ENCODE measurements at regions not wholly inside any gene's neighbourhood (a gene's known extent, or its start where the extent isn't known, plus 50 kb on each side); places are given as distances from the start of the nearest gene placed in this dataset.
A peak's percentile ranks its signal among the peaks of the same experiment; 100 is the strongest.
"Not testable (repeated sequence)": the region's sequence is repeated elsewhere in the genome, so short reads cannot be mapped to it uniquely, and the experiment has no call there.

GRCh38 chr12:105483691-105484090, 153.2 kb downstream of the C12orf75 start:
- DNase-seq: no peak

GRCh38 chr12:105485321-105485910, 154.9 kb downstream of the C12orf75 start:
- peak; percentile 84 for DNase-seq

- DNase-seq: peak; percentile 75
Observed at GRCh38 chr12:105485921-105486320, 155.4 kb downstream of the C12orf75 start.

- no peak for DNase-seq
Observed at GRCh38 chr12:105487963-105488362, 157.5 kb downstream of the C12orf75 start.

- DNase-seq: no peak
Observed at GRCh38 chr12:105492591-105493545, 162.4 kb downstream of the C12orf75 start.

GRCh38 chr12:105499205-105499604, 168.7 kb downstream of the C12orf75 start:
- peak; percentile 30 for DNase-seq

GRCh38 chr12:105500676-105501075, 170.2 kb downstream of the C12orf75 start:
- not testable (repeated sequence) for DNase-seq

- no peak for DNase-seq
Observed at GRCh38 chr12:105502426-105502930, 172.0 kb downstream of the C12orf75 start.

GRCh38 chr12:105503619-105504018, 173.1 kb downstream of the C12orf75 start:
- no peak for DNase-seq

GRCh38 chr12:105504286-105504685, 173.8 kb downstream of the C12orf75 start:
- DNase-seq: no peak

GRCh38 chr12:105506678-105507310, 176.3 kb downstream of the C12orf75 start:
- no peak for DNase-seq

- no peak for DNase-seq
Observed at GRCh38 chr12:105507311-105508038, 177.0 kb downstream of the C12orf75 start.

GRCh38 chr12:105508096-105508495, 177.6 kb downstream of the C12orf75 start:
- no peak for DNase-seq

- DNase-seq: no peak
Observed at GRCh38 chr12:105510526-105510925, 180.0 kb downstream of the C12orf75 start.

GRCh38 chr12:105512861-105513260, 182.4 kb downstream of the C12orf75 start:
- peak; percentile 42 for DNase-seq

GRCh38 chr12:105522166-105522825, 191.8 kb downstream of the C12orf75 start:
- DNase-seq: peak; percentile 68

GRCh38 chr12:105523164-105524057, 192.9 kb downstream of the C12orf75 start:
- DNase-seq: peak; percentile 80

GRCh38 chr12:105524961-105525360, 194.5 kb downstream of the C12orf75 start:
- DNase-seq: no peak

GRCh38 chr12:105534068-105534467, 203.6 kb downstream of the C12orf75 start:
- no peak for DNase-seq

- DNase-seq: not testable (repeated sequence)
Observed at GRCh38 chr12:105535033-105535432, 204.5 kb downstream of the C12orf75 start.

GRCh38 chr12:105538880-105539279, 208.4 kb downstream of the C12orf75 start:
- peak; percentile 75 for DNase-seq
